Motor neuron (in vitro differentiated cells): ENCODE measurements at regions not wholly inside any gene's neighbourhood (a gene's known extent, or its start where the extent isn't known, plus 50 kb on each side); places are given as distances from the start of the nearest gene placed in this dataset.
A peak's percentile ranks its signal among the peaks of the same experiment; 100 is the strongest.

ENCODE experiments used
- ATAC-seq, 8 experiments: fragments of 200-7000 bp; cut with Tn5 transposase; replicated peaks in 6 of 8; 2 replicates each; pipeline ENCODE4 v1.8.0; 2021; ENCODE audit warnings: mild to moderate bottlenecking in 8 of 8, moderate library complexity in 8 of 8
- H3K27ac ChIP-seq, 2 donors: fragments of 250-450 bp; sonication (Bioruptor Pico); 2 replicates each; pipeline ENCODE4 v1.9.0; 2021; ENCODE audit warnings: antibody characterized with exemption in 2 of 2, mild to moderate bottlenecking in 2 of 2, moderate library complexity in 1 of 2
- H3K4me1 ChIP-seq, 2 donors: fragments of 250-450 bp; sonication (Bioruptor Pico); replicated peaks in 1 of 2; 2 replicates each; pipeline ENCODE4 v1.6.1; 2021; ENCODE audit warnings: antibody characterized with exemption in 2 of 2, mild to moderate bottlenecking in 2 of 2, moderate library complexity in 1 of 2
- H3K4me3 ChIP-seq, 5 donors: fragments of 250-450 bp; sonication (Bioruptor Pico); 2 replicates each; pipeline ENCODE4 v1.9.0; 2021; ENCODE audit warnings: antibody characterized with exemption in 5 of 5, mild to moderate bottlenecking in 5 of 5, moderate library complexity in 4 of 5
- WGBS, 10 experiments: fragments of 450-650 bp; shearing (Covaris generic); methylation state at CpG; one replicate each; pipeline ENCODE4 v1.0.0; 2022; 5-methylcytosine and 5-hydroxymethylcytosine counted together
- in situ Hi-C, 9 experiments: fragments of 400-800 bp; cut with MboI; loops; one replicate each; pipeline ENCODE4 v1.15.0; 2021; ENCODE audit warnings: low sequenced_read_pairs in 9 of 9, low pct_unique_long_range_greater_than_20kb in 2 of 9; ENCODE audit not compliant: unreplicated experiment in 9 of 9

- peak in 5 of 8 experiments; percentile 73 to 93 (median 91) for ATAC-seq
- WGBS, 10 experiments: 0 to 80% (median 42%) methylated on average over 1 to 5 of the region's 6 CpGs; no CpG with 5 or more reads in 2 of the 10 experiments
- Histone ChIP-seq H3K4me3 (no peak overlapping the region), H3K4me1 (peaks cover 6 to 7% of the 10 kb centered on the region in 2 donors), H3K27ac (no peak overlapping the region)
- in situ Hi-C loops: loop anchor here in 1 of 9 experiments (25.0 kb wide), 1 partner anchor 482 kb away; no protein-coding TSS in a partner anchor
Measured at GRCh38 chr2:121955426-121955825, 200.0 kb downstream of the TSN start.

- 0 to 54% (median 32%) methylated on average over 1 to 6 of the region's 9 CpGs; no CpG with 5 or more reads in 4 of the 10 experiments for WGBS, 10 experiments
- H3K4me3 ChIP-seq: no peak overlapping the region
- in situ Hi-C loops: loop anchor here in 1 of 9 experiments (25.0 kb wide), 1 partner anchor 481 kb away; no protein-coding TSS in a partner anchor
- ATAC-seq: peak in 5 of 8 experiments; percentile 68 to 91 (median 87)
- H3K27ac ChIP-seq: no peak overlapping the region
- peaks cover 6 to 7% of the 10 kb centered on the region in 2 donors for H3K4me1 ChIP-seq
Measured at GRCh38 chr2:121955872-121956271, 200.4 kb downstream of the TSN start.

DNA sequence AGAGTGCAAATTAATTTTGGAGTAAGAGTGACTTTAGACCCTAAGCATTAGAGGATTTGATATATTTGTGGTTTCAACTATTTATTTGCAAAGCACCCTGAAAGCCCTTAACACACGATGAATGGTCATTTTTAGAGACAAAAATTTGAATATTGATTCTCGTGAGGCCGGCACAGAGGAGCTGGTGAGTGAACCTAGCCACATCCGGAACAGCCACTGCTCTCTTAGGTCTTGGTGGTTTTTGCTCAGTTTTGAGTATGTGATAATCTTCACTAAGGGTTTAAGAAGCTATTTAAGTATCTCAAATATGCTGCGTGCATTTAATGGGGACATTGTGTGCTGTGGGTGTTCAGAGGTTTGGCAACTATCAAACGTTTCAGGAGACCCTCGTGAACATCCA is 204.8 kb downstream of the TSN start:
- WGBS, 10 experiments: 15 to 100% (median 75%) methylated on average over 1 to 7 of the region's 7 CpGs; no CpG with 5 or more reads in 1 of the 10 experiments
- ATAC-seq: no peak
- no peak overlapping the region for H3K27ac ChIP-seq
- in situ Hi-C loops: loop anchor here in 1 of 9 experiments (25.0 kb wide), 1 partner anchor 477 kb away; no protein-coding TSS in a partner anchor
- H3K4me3 ChIP-seq: no peak overlapping the region
- H3K4me1 ChIP-seq: peaks cover 4 to 7% of the 10 kb centered on the region in 2 donors

GRCh38 chr2:121961761-121962160 is 206.3 kb downstream of the TSN start:
- in situ Hi-C loops: loop anchor here in 1 of 9 experiments (25.0 kb wide), 1 partner anchor 476 kb away; no protein-coding TSS in a partner anchor
- whole genome bisulfite sequencing, 10 experiments: 10 to 100% (median 81%) methylated on average over 1 to 4 of the region's 5 CpGs; no CpG with 5 or more reads in 2 of the 10 experiments
- no peaks in the 10 kb centered on the region for H3K4me1 ChIP-seq
- ATAC-seq: no peak
- H3K4me3 ChIP-seq: no peak overlapping the region
- no peak overlapping the region for H3K27ac ChIP-seq

GRCh38 chr2:121965661-121966060 is 210.2 kb downstream of the TSN start:
- H3K4me3 ChIP-seq: no peak overlapping the region
- no peak overlapping the region for H3K27ac ChIP-seq
- 21 to 100% (median 89%) methylated on average over 1 to 7 of the region's 7 CpGs; no CpG with 5 or more reads in 3 of the 10 experiments for WGBS, 10 experiments
- ATAC-seq: no peak
- in situ Hi-C loops: loop anchor here in 1 of 9 experiments (25.0 kb wide), 1 partner anchor 472 kb away; no protein-coding TSS in a partner anchor
- peaks cover 6 to 12% of the 10 kb centered on the region in 2 donors for H3K4me1 ChIP-seq

DNA sequence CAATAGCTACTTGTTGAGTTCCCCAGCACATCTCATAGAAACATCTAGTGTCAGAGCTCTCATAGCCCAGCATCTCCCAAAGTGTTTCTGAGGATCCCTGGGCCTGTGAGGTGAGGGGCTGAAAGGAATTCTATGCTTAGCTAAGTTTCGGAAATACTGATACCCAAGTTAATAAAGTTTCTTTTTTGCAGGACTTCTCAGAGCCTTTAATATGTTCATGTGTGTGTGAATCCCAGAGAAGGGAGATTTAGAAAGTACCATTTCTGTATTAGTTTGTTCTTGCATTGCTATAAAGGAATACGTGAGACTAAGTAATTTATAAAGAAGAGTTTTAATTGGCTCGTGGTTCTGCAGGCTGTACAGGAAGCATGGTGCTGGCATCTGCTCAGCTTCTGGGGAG is 211.2 kb downstream of the TSN start:
- Histone ChIP-seq H3K4me1 (peaks cover 6 to 12% of the 10 kb centered on the region in 2 donors), H3K4me3 (no peak overlapping the region), H3K27ac (no peak overlapping the region)
- 81 to 100% (median 89%) methylated on average over 1 to 3 of the region's 3 CpGs; no CpG with 5 or more reads in 3 of the 10 experiments for WGBS, 10 experiments
- in situ Hi-C loops: loop anchor here in 1 of 9 experiments (25.0 kb wide), 1 partner anchor 471 kb away; no protein-coding TSS in a partner anchor
- no peak for ATAC-seq

DNA sequence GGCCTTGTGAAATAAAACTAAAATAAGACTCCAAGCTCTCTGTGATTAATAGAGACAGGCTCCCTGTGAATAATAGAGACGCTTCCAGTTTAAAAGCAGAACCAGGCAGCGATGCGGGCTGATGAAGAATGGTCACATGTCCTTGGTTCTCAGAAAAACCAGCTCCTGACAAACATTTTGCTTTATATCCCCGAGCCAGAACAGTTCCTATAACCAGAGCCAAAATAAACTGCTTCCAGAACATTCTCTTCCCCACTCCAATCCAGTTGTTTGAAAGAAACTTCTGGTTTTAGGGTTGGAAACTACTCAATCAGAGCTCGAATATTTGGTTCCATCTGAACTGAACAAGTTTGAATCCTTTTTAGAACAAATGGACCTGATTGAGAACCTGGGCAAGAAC is 213.7 kb downstream of the TSN start:
- H3K27ac ChIP-seq: no peak overlapping the region
- 2 to 100% (median 73%) methylated on average over 1 to 5 of the region's 5 CpGs for WGBS, 10 experiments
- H3K4me3 ChIP-seq: no peak overlapping the region
- in situ Hi-C loops: loop anchor here in 1 of 9 experiments (25.0 kb wide), 1 partner anchor 468 kb away; no protein-coding TSS in a partner anchor
- H3K4me1 ChIP-seq: peaks cover 14 to 25% of the 10 kb centered on the region in 2 donors
- no peak for ATAC-seq

DNA sequence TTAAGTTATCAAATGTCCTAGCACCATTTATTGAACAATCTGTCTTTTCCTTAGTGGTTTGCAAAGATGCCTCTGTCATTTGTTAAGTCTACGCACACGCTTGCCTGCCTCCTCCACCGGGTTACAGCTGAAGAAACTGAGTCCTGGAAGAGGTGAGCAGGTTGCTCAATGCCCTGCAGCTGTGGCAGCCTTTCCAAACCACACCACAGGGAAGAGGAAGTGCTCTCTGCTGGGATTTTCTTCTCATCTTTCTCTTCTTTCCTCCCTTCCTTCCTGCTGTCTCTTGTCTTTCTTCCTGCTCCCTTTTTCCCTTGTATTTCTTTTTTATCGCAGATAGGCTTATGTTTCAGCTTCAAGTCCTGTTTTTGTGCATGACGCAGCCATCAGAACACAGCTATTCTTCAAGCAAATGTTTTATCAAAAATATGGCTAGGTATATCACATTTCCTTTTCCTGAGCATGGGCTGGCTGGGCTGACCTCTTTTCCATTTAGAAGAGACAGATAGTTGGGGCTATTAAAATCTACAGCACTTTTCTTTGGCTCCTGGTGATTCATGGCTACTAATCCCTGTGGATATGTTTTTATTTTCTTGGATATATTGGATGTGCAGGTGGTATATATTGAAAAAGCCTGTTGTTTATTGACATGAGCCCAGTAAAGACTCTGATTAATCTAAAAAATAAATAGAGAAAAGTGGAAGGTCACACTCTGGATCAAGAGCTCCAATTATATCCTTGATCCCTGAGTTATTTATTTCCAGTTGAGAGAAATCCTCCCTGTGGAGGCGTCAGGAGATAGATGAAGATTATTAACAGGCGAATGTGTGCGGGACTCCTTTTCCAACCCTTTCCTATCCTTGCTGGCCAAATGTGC is 214.6 kb downstream of the TSN start:
- ATAC-seq: peak in 1 of 8 experiments; percentile 19
- Histone ChIP-seq H3K27ac (no peak overlapping the region), H3K4me3 (no peak overlapping the region), H3K4me1 (peaks cover 14 to 25% of the 10 kb centered on the region in 2 donors)
- in situ Hi-C loops: loop anchor here in 1 of 9 experiments (25.0 kb wide), 1 partner anchor 467 kb away; no protein-coding TSS in a partner anchor
- WGBS, 10 experiments: 17 to 88% (median 61%) methylated on average over 1 to 8 of the region's 8 CpGs; no CpG with 5 or more reads in 1 of the 10 experiments

DNA sequence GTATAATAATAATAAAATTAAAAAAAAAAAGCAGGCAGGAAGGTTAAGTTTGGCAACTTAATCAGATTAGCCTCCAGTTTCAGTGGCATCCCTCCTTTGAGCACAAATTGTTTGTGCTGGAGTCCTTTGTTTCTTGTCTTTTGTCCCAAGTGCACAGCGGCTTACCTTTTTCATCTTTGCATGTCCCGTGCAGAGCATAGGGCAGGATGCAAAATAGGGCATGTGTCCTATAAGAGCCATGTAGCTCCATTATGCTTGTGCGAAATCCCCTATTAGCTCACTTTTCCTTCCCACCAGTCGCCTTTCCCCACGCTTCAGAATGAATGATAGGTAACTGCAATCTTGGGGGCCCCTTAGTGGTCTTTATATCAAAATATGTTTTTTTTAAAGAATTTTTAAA is 216.8 kb downstream of the TSN start:
- in situ Hi-C loops: loop anchor here in 1 of 9 experiments (25.0 kb wide), 1 partner anchor 465 kb away; no protein-coding TSS in a partner anchor
- H3K4me1 ChIP-seq: peaks cover 17 to 25% of the 10 kb centered on the region in 2 donors
- no peak overlapping the region for H3K4me3 ChIP-seq
- 20 to 100% (median 71%) methylated on average over 1 to 5 of the region's 5 CpGs; no CpG with 5 or more reads in 1 of the 10 experiments for WGBS, 10 experiments
- H3K27ac ChIP-seq: no peak overlapping the region
- no peak for ATAC-seq

DNA sequence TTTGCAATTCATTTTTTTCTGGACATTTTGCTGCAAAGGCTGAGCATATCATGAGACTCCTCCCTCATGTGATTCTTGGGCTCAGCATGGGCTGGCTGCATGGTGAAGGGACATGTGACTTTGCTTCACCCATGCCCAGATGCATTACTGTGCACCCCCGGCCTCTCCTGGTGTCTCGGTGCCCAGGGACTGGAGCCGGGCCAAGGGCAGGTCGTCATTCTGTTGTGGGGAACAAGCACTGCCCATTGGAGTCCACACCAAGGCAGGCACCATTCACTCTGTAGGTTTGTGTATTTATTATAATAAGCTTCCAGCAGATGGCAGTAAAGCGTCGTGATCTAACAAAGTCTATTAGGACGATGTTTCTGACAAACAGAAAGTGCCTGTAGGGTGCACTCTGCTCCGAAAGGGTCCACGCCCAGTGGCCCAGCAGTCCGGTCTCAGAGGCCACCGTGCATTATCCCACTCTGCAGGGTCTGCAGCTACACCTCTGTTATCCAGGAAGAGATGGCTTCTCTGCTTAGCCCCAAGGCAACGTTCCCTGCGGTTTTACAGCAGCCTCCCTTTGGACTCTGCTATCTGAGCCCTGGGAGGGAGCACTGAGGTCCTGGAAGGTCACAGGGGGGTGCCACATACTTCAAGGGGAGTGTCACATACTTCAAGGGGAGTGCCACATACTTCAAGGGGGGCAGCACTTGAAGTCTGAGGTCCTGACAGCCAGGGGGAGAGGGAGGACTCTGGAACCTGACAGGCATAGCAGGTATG is 219.6 kb downstream of the TSN start:
- ATAC-seq: peak; percentile 94 to 100 (median 96)
- in situ Hi-C loops: loop anchor here in 1 of 9 experiments (25.0 kb wide), 1 partner anchor 462 kb away; no protein-coding TSS in a partner anchor
- H3K4me1 ChIP-seq: peaks cover 11 to 13% of the 10 kb centered on the region in 2 donors
- no peak overlapping the region for H3K27ac ChIP-seq
- WGBS, 10 experiments: 0 to 64% (median 4%) methylated on average over 2 to 12 of the region's 13 CpGs; no CpG with 5 or more reads in 3 of the 10 experiments
- no peak overlapping the region for H3K4me3 ChIP-seq

- 0 to 100% (median 60%) methylated on average over 1 to 2 of the region's 3 CpGs; no CpG with 5 or more reads in 3 of the 10 experiments for WGBS, 10 experiments
- ATAC-seq: no peak
- Histone ChIP-seq H3K4me3 (no peak overlapping the region), H3K27ac (no peak overlapping the region), H3K4me1 (peaks cover 11 to 13% of the 10 kb centered on the region in 2 donors)
- in situ Hi-C loops: no loop called here
Measured at GRCh38 chr2:121976926-121977325, 221.5 kb downstream of the TSN start.

DNA sequence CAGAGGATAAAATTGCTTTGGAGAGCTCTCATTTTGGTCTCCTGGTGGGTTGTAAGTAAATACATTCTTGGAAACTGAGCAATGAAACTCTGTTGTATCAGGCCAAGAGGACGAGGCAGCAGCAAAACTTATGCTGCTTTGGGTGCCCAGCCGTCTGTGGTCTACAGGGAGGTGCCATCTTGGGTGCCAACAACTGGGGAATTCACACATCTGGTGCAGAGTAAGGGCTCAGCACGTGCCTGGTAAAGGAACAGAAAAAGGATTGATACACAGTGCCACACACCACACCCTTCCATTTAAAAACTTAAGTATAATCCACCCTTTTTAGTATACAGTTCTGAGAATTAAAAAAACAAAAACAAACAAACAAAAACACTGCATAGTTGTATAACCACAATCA is 221.9 kb downstream of the TSN start:
- no peak for ATAC-seq
- Histone ChIP-seq H3K4me3 (no peak overlapping the region), H3K27ac (no peak overlapping the region), H3K4me1 (peaks cover 10 to 11% of the 10 kb centered on the region in 2 donors)
- 11 to 93% (median 83%) methylated on average over 1 to 3 of the region's 3 CpGs; no CpG with 5 or more reads in 5 of the 10 experiments for WGBS, 10 experiments
- in situ Hi-C loops: no loop called here
